ENCODE measurements at regions not wholly inside any gene's neighbourhood (a gene's known extent, or its start where the extent isn't known, plus 50 kb on each side); places are given as distances from the start of the nearest gene placed in this dataset.

DNA sequence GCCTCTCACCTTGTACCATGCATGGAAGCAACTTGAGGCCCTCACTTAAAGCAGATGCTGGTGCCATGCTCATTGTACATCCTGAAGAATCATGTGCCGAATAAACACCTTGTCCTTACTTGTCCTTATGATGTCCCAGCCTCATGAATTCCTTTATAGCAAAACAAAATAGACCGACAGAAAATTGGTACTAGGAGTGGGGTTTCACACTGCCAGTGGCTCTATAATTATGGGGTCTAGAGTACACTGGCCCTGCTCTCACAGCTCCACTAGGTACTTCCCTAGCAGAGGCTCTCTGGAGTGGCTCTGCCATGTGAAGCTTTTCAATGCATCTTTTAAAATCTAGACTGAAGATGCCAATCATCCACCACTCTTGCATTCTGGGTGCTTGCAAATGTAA is 101.2 kb downstream of the HTR1B start:
- TF ChIP-seq, protein P1, sequence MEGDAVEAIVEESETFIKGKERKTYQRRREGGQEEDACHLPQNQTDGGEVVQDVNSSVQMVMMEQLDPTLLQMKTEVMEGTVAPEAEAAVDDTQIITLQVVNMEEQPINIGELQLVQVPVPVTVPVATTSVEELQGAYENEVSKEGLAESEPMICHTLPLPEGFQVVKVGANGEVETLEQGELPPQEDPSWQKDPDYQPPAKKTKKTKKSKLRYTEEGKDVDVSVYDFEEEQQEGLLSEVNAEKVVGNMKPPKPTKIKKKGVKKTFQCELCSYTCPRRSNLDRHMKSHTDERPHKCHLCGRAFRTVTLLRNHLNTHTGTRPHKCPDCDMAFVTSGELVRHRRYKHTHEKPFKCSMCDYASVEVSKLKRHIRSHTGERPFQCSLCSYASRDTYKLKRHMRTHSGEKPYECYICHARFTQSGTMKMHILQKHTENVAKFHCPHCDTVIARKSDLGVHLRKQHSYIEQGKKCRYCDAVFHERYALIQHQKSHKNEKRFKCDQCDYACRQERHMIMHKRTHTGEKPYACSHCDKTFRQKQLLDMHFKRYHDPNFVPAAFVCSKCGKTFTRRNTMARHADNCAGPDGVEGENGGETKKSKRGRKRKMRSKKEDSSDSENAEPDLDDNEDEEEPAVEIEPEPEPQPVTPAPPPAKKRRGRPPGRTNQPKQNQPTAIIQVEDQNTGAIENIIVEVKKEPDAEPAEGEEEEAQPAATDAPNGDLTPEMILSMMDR (conservative IDR thresholded peaks at IDR 0.05; ENCODE audit: low read depth, low read length) = no peak
- no peak for TF ChIP-seq EZH2 (IDR thresholded peaks at IDR 0.05; ENCODE audit: borderline replicate concordance, low read depth, low read length, poor library complexity, severe bottlenecking)

Measured in A673 (cell line).